ENCODE measurements at regions not wholly inside any gene's neighbourhood (a gene's known extent, or its start where the extent isn't known, plus 50 kb on each side); places are given as distances from the start of the nearest gene placed in this dataset.

DNA sequence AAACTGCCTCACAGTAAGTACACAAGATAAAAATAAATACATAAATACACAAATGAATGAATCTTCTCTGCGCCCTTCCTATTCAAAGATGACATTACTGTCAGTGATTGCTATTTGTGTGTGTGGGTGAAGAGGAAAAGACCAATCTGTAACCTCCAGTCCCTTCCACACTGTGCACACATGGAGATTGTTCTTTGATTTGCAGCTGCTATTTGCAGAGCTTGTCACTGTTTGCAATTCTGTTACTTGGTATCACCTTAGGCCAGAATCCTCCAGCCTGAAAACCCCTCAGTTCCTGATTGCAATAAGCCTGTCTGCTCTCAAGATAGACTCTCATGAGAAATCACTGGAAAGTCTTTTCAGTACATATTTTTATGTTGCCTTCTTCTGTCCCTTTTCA, 1314.9 kb downstream of the PCDH9 start:
- H3K36me3 ChIP-seq (ENCODE audit: insufficient read depth) = no peaks in the 10 kb centered on the region
- H4K20me1 ChIP-seq (replicated peaks; ENCODE audit: insufficient read depth) = no peaks in the 10 kb centered on the region
- no peaks in the 10 kb centered on the region for H3K4me1 Mint-ChIP-seq
- no peak overlapping the region for H3K27ac Mint-ChIP-seq
- H3K4me1 ChIP-seq (ENCODE audit: insufficient read depth) = no peaks in the 10 kb centered on the region
- no peak overlapping the region for H2AFZ ChIP-seq
- no peak for DNase-seq (ENCODE audit: low spot score)
- H3K4me3 Mint-ChIP-seq = no peak overlapping the region
- no peak overlapping the region for H3K27ac ChIP-seq (ENCODE audit: low read depth)
- H3K27me3 ChIP-seq (ENCODE audit: insufficient read depth) = no peaks in the 10 kb centered on the region
- H3K79me2 ChIP-seq (replicated peaks; ENCODE audit: insufficient read depth) = no peaks in the 10 kb centered on the region
- no peaks in the 10 kb centered on the region for H3F3A ChIP-seq (replicated peaks; ENCODE audit: low read depth)
- no peak overlapping the region for H3K4me2 ChIP-seq
- H3K27me3 Mint-ChIP-seq (ENCODE audit: insufficient read depth, low read depth, poor library complexity) = no peaks in the 10 kb centered on the region
- H3K4me3 ChIP-seq = no peak overlapping the region
- H3K9me3 Mint-ChIP-seq = no peaks in the 10 kb centered on the region
- ATAC-seq = no peak
- 0 out of 2 replicates have a peak, but pooled peaks cover 11% of the 10 kb centered on the region for H3K9me2 ChIP-seq (ENCODE audit: insufficient read depth)
- no peaks in the 10 kb centered on the region for H3K36me3 Mint-ChIP-seq (ENCODE audit: low read depth)
- TF ChIP-seq EZH2 (IDR thresholded peaks at IDR 0.05; ENCODE audit: low read depth, unreplicated experiment) = no peak
- TF ChIP-seq STAT1 (IDR thresholded peaks at IDR 0.05; ENCODE audit: unreplicated experiment) = no peak
- TF ChIP-seq POLR2AphosphoS5 (IDR thresholded peaks at IDR 0.05; ENCODE audit: low read depth) = no peak
- no peak for TF ChIP-seq CREB1 (CRISPR knock-in tag; IDR thresholded peaks at IDR 0.05; ENCODE audit: low read depth)
- TF ChIP-seq NANOG (IDR thresholded peaks at IDR 0.05; ENCODE audit: borderline replicate concordance) = no peak
- TF ChIP-seq EZH2phosphoT487 (IDR thresholded peaks at IDR 0.05; ENCODE audit: unreplicated experiment) = no peak
- TF ChIP-seq ZNF331 (CRISPR knock-in tag; IDR thresholded peaks at IDR 0.05; ENCODE audit: low read depth) = no peak
- no peak for TF ChIP-seq ZNF114 (CRISPR knock-in tag; IDR thresholded peaks at IDR 0.05)
- no peak for TF ChIP-seq JUNB (IDR thresholded peaks at IDR 0.05; ENCODE audit: unreplicated experiment)
- TF ChIP-seq, protein P1, sequence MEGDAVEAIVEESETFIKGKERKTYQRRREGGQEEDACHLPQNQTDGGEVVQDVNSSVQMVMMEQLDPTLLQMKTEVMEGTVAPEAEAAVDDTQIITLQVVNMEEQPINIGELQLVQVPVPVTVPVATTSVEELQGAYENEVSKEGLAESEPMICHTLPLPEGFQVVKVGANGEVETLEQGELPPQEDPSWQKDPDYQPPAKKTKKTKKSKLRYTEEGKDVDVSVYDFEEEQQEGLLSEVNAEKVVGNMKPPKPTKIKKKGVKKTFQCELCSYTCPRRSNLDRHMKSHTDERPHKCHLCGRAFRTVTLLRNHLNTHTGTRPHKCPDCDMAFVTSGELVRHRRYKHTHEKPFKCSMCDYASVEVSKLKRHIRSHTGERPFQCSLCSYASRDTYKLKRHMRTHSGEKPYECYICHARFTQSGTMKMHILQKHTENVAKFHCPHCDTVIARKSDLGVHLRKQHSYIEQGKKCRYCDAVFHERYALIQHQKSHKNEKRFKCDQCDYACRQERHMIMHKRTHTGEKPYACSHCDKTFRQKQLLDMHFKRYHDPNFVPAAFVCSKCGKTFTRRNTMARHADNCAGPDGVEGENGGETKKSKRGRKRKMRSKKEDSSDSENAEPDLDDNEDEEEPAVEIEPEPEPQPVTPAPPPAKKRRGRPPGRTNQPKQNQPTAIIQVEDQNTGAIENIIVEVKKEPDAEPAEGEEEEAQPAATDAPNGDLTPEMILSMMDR (conservative IDR thresholded peaks at IDR 0.05; ENCODE audit: low read depth in 2 of 2) = no peak
- no peak for TF ChIP-seq ZNF462 (CRISPR knock-in tag; IDR thresholded peaks at IDR 0.05)
- TF ChIP-seq REST (IDR thresholded peaks at IDR 0.05; ENCODE audit: unreplicated experiment) = no peak

All from GM23338 (cell line).